ENCODE measurements at regions not wholly inside any gene's neighbourhood (a gene's known extent, or its start where the extent isn't known, plus 50 kb on each side); places are given as distances from the start of the nearest gene placed in this dataset.

DNA sequence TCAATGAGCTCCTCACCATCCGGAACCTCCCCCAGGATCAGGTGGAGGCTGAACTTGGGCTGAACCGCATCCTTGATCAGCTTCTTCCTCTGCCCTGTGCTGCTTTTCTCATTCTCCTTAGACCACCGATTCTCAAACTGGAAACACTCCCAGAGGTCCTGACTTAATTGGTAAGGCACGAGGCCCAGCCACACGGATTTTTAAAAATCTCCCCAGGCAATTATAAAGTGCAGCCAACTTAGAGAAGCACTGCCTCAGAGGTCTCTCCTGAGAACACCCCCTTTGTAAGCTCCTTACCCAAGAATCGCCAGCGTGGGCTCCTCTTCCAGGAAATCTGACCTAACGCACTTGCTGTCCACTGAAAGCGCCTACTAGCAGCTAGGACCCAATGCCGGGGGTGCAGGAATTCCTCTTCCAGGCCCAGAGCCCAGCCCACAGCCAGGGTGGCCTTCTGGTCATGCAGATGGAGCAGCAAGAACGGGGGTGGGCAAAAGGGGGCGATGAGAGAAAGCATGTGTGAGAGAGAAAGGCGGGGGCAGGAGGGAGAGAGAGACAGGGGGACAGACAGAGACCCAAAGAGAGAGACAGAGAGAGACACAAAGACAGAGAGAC is 66.9 kb upstream of the CACNA1A start:
- no peak overlapping the region for H3K4me3 ChIP-seq (ENCODE audit: low read depth, low read length)
- DNase-seq (ENCODE audit: low read depth): no peak
- TF ChIP-seq, protein P1, sequence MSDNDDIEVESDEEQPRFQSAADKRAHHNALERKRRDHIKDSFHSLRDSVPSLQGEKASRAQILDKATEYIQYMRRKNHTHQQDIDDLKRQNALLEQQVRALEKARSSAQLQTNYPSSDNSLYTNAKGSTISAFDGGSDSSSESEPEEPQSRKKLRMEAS (IDR thresholded peaks at IDR 0.05; ENCODE audit: low read depth, low read length): no peak
- TF ChIP-seq MYC (IDR thresholded peaks at IDR 0.05; ENCODE audit: low read depth, low read length): no peak

DNA sequence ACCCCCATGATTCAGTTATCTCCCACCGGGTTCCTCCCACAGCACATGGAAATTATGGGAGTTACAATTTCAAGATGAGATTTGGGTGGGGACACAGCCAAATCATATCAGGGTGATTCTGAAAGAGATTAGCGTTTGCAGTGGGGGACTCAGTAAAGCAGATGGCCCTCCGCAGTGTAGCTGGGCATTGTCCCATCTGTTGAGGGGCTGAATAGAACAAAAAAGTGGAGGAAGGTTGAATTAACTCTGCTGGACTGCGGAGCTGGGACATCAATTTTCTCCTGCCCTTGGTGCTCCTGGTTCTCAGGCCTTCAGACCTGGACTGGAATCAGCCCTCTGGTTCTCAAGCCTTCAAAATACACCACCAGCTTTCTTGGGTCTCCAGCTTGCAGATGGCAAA is 55.2 kb upstream of the CACNA1A start:
- TF ChIP-seq MYC (IDR thresholded peaks at IDR 0.05; ENCODE audit: low read depth, low read length): no peak
- TF ChIP-seq, protein P2, sequence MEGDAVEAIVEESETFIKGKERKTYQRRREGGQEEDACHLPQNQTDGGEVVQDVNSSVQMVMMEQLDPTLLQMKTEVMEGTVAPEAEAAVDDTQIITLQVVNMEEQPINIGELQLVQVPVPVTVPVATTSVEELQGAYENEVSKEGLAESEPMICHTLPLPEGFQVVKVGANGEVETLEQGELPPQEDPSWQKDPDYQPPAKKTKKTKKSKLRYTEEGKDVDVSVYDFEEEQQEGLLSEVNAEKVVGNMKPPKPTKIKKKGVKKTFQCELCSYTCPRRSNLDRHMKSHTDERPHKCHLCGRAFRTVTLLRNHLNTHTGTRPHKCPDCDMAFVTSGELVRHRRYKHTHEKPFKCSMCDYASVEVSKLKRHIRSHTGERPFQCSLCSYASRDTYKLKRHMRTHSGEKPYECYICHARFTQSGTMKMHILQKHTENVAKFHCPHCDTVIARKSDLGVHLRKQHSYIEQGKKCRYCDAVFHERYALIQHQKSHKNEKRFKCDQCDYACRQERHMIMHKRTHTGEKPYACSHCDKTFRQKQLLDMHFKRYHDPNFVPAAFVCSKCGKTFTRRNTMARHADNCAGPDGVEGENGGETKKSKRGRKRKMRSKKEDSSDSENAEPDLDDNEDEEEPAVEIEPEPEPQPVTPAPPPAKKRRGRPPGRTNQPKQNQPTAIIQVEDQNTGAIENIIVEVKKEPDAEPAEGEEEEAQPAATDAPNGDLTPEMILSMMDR (IDR thresholded peaks at IDR 0.05; ENCODE audit: low read depth, low read length): no peak
- no peak for TF ChIP-seq POLR2A (IDR thresholded peaks at IDR 0.05; ENCODE audit: extremely low read depth, insufficient read length)
- TF ChIP-seq, protein P1 (IDR thresholded peaks at IDR 0.05; ENCODE audit: low read depth, low read length): no peak
- no peak overlapping the region for H3K4me3 ChIP-seq (ENCODE audit: low read depth, low read length)
- no peak for DNase-seq (ENCODE audit: low read depth)

DNA sequence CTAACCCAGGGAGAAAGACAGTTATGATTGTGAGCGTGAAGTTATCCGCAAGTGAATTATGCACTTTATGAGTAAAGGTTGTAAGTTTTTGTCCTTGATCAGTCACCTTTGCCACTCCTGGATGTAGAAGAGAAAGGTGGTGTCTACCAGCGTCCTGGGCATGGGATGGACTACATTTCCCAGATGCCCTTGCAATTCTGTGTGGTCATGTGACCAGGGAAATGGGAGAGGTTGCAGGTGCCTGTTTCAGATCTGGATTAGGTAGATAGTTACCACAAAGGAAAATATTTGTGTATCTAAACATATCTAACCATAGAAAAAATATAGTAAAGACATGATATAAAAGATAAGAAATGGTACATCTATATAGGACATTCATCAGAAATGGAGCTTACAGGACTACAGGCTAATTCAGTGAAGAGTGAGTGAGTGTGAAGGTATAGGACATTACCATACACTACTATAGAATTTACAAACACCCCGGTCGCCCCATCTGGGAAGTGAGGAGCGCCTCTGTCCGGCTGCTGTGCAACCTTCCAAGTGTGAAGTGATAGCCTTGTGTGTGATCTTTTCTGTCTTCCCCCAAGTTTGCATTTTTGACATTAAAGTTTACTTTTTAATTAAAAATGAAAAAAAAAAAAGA is 51.6 kb upstream of the CACNA1A start:
- H3K4me3 ChIP-seq (ENCODE audit: low read depth, low read length): no peak overlapping the region
- no peak for TF ChIP-seq POLR2A (IDR thresholded peaks at IDR 0.05; ENCODE audit: extremely low read depth, insufficient read length)
- no peak for TF ChIP-seq MYC (IDR thresholded peaks at IDR 0.05; ENCODE audit: low read depth, low read length)
- TF ChIP-seq, protein P2 (IDR thresholded peaks at IDR 0.05; ENCODE audit: low read depth, low read length): no peak
- TF ChIP-seq, protein P1 (IDR thresholded peaks at IDR 0.05; ENCODE audit: low read depth, low read length): no peak
- DNase-seq (ENCODE audit: low read depth): no peak

DNA sequence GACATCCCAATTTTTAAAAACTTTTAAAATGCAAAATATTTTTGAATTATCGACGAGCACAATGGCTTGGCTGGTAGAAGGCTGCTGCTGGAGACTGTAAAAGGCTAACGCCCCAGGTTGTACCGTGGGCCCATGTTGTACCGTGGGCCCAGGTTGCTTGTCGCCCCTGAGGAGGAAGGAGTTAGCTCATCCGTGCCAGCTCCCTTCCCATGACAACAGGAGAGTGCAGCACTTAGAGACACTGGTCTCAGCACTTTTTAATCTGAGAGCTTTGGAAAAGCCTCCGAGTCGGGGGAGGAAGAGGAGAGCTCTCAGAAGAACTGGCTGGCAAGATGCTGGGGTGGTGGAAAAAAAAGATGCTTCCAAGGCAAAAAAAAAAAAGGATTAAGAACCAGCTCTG is 50.3 kb upstream of the CACNA1A start:
- no peak overlapping the region for H3K4me3 ChIP-seq (ENCODE audit: low read depth, low read length)
- no peak for DNase-seq (ENCODE audit: low read depth)
- TF ChIP-seq POLR2A (IDR thresholded peaks at IDR 0.05; ENCODE audit: extremely low read depth, insufficient read length): no peak
- TF ChIP-seq, protein P2 (IDR thresholded peaks at IDR 0.05; ENCODE audit: low read depth, low read length): no peak
- TF ChIP-seq, protein P1 (IDR thresholded peaks at IDR 0.05; ENCODE audit: low read depth, low read length): no peak
- no peak for TF ChIP-seq MYC (IDR thresholded peaks at IDR 0.05; ENCODE audit: low read depth, low read length)

Data from NB4 (cell line).